Vagina (tissue), 2 donors: ENCODE measurements at regions not wholly inside any gene's neighbourhood (a gene's known extent, or its start where the extent isn't known, plus 50 kb on each side); places are given as distances from the start of the nearest gene placed in this dataset.

Experiments used
- DNase-seq, 2 donors: peaks; one replicate each; pipeline ENCODE4 v3.0.0-alpha.2; 2017; ENCODE audit errors: extremely low spot score in 2 of 2
- H3K27ac ChIP-seq: fragments of 200-600 bp; sonication (generic); one replicate; pipeline ENCODE4 v1.5.1; 2019
- H3K27me3 ChIP-seq: fragments of 200-600 bp; sonication (generic); one replicate; pipeline ENCODE4 v1.5.1; 2019
- H3K36me3 ChIP-seq, 2 donors: fragments of 200-600 bp; sonication (generic); one replicate each; pipeline ENCODE4 v1.5.1; 2017 to 2019
- H3K4me1 ChIP-seq: fragments of 200-600 bp; sonication (generic); one replicate; pipeline ENCODE4 v1.5.1; 2019
- H3K4me3 ChIP-seq, 2 donors: fragments of 200-600 bp; sonication (generic); 1 replicate in 1 of 2; 2 replicates in 1 of 2; pipeline ENCODE4 v1.5.1; 2016 to 2019
- H3K9me3 ChIP-seq: fragments of 200-600 bp; sonication (generic); one replicate; pipeline ENCODE4 v1.5.1; 2019
- POLR2A ChIP-seq, 2 donors: fragments of 450-650 bp; IDR thresholded peaks; one replicate each; pipeline ENCODE4 v1.6.1; 2017; ENCODE audit warnings: antibody characterized with exemption in 2 of 2, mild to moderate bottlenecking in 2 of 2, moderate library complexity in 2 of 2
- POLR2AphosphoS5 ChIP-seq, 2 donors: sonication (generic); formaldehyde crosslinking; IDR thresholded peaks; one replicate each; pipeline ENCODE4 v1.9.0; 2017; ENCODE audit warnings: antibody characterized with exemption in 2 of 2, mild to moderate bottlenecking in 2 of 2, low read depth in 1 of 2; ENCODE audit not compliant: insufficient read depth in 1 of 2
- intact Hi-C: fragments of 100-400 bp; cut with DNase I; formaldehyde crosslinking; loops from one replicate; pipeline ENCODE4 v1.15.1; 2023
- TF ChIP-seq, protein P1 (sequence below), 3 experiments: fragments of 450-650 bp in 2 of 3; fragments of 200-600 bp in 1 of 3; sonication (generic) in 1 of 3; IDR thresholded peaks; one replicate each; pipeline ENCODE4 v1.5.1; 2017 to 2019; ENCODE audit warnings: antibody characterized with exemption in 3 of 3, mild to moderate bottlenecking in 2 of 3, moderate library complexity in 2 of 3

DNA sequence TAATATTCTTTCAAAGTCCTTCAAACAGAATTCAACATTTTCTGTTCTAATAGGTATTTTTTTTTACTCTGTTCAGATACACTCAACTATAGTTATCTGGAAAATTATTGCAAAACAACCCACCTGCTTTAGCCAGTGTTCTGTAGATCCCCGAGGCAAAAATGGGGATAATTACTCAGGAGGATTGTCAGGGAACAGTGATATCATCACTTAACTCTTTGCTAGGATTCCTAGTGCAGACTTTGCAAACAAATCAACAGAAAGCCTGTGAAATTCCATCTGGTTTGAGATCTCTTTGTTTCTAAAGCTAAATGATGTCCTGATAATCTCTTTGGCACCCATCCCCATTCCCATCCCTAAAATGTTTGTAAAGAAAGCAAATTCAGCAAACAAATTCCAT lies 413.6 kb upstream of the MEIS1 start:
- Histone ChIP-seq H3K4me1 (no peaks in the 10 kb centered on the region), H3K27me3 (no peaks in the 10 kb centered on the region), H3K27ac (no peak overlapping the region), H3K9me3 (no peaks in the 10 kb centered on the region), H3K4me3 (no peak overlapping the region), H3K36me3 (no peaks in the 10 kb centered on the region)
- DNase-seq, result no peak
- TF ChIP-seq POLR2A (IDR thresholded peaks at IDR 0.05), result no peak
- TF ChIP-seq, protein P1, sequence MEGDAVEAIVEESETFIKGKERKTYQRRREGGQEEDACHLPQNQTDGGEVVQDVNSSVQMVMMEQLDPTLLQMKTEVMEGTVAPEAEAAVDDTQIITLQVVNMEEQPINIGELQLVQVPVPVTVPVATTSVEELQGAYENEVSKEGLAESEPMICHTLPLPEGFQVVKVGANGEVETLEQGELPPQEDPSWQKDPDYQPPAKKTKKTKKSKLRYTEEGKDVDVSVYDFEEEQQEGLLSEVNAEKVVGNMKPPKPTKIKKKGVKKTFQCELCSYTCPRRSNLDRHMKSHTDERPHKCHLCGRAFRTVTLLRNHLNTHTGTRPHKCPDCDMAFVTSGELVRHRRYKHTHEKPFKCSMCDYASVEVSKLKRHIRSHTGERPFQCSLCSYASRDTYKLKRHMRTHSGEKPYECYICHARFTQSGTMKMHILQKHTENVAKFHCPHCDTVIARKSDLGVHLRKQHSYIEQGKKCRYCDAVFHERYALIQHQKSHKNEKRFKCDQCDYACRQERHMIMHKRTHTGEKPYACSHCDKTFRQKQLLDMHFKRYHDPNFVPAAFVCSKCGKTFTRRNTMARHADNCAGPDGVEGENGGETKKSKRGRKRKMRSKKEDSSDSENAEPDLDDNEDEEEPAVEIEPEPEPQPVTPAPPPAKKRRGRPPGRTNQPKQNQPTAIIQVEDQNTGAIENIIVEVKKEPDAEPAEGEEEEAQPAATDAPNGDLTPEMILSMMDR (IDR thresholded peaks at IDR 0.05), result no peak
- intact Hi-C loops, result no loop called here

GRCh38 chr2:66017763-66018162 lies 417.2 kb upstream of the MEIS1 start:
- TF ChIP-seq POLR2AphosphoS5 (IDR thresholded peaks at IDR 0.05; ENCODE audit: insufficient read depth in 1 of 2, low read depth in 1 of 2) (no peak), POLR2A (IDR thresholded peaks at IDR 0.05) (no peak)
- TF ChIP-seq, protein P1 (IDR thresholded peaks at IDR 0.05), result no peak
- intact Hi-C loops, result no loop called here
- no peak for DNase-seq
- Histone ChIP-seq H3K36me3 (no peaks in the 10 kb centered on the region), H3K27ac (no peak overlapping the region), H3K9me3 (no peaks in the 10 kb centered on the region), H3K4me1 (no peaks in the 10 kb centered on the region), H3K4me3 (no peak overlapping the region), H3K27me3 (no peaks in the 10 kb centered on the region)

DNA sequence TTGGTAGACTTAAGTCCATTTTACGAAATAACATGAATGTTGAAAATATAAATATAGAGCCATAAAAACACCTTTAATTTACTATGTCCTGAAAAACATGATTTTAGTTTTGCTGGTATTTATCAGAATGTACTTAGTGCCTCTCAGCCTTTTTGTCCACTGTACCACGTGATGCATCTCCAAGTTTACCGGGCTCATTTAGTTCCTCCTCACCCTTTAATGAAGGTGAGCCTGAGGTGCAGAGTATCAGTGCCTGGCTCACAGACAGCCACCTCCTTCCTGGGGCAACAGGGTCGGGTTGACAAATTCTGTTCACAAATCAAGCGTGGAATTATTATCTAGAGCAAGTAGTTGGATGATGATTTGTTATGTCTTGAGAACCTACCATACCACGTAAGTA lies 420.5 kb upstream of the MEIS1 start:
- H3K36me3 ChIP-seq, result no peaks in the 10 kb centered on the region
- H3K27ac ChIP-seq, result no peak overlapping the region
- no peak overlapping the region for H3K4me3 ChIP-seq
- H3K4me1 ChIP-seq, result no peaks in the 10 kb centered on the region
- no peaks in the 10 kb centered on the region for H3K27me3 ChIP-seq
- DNase-seq, result no peak
- intact Hi-C loops, result no loop called here
- no peaks in the 10 kb centered on the region for H3K9me3 ChIP-seq
- TF ChIP-seq POLR2AphosphoS5 (IDR thresholded peaks at IDR 0.05; ENCODE audit: insufficient read depth in 1 of 2, low read depth in 1 of 2) (no peak), POLR2A (IDR thresholded peaks at IDR 0.05) (no peak)
- TF ChIP-seq, protein P1 (IDR thresholded peaks at IDR 0.05), result no peak

GRCh38 chr2:66013456-66013855 lies 421.5 kb upstream of the MEIS1 start:
- Histone ChIP-seq H3K36me3 (no peaks in the 10 kb centered on the region), H3K4me1 (no peaks in the 10 kb centered on the region), H3K4me3 (no peak overlapping the region), H3K27me3 (no peaks in the 10 kb centered on the region), H3K9me3 (no peaks in the 10 kb centered on the region), H3K27ac (no peak overlapping the region)
- TF ChIP-seq, protein P1 (IDR thresholded peaks at IDR 0.05), result no peak
- no peak for TF ChIP-seq POLR2A (IDR thresholded peaks at IDR 0.05)
- TF ChIP-seq POLR2AphosphoS5 (IDR thresholded peaks at IDR 0.05; ENCODE audit: insufficient read depth in 1 of 2, low read depth in 1 of 2), result no peak
- DNase-seq, result no peak
- intact Hi-C loops, result no loop called here

GRCh38 chr2:66003931-66004330 lies 431.0 kb upstream of the MEIS1 start:
- H3K4me3 ChIP-seq, result no peak overlapping the region
- no peaks in the 10 kb centered on the region for H3K4me1 ChIP-seq
- H3K9me3 ChIP-seq, result no peaks in the 10 kb centered on the region
- H3K27ac ChIP-seq, result no peak overlapping the region
- intact Hi-C loops, result no loop called here
- TF ChIP-seq POLR2AphosphoS5 (IDR thresholded peaks at IDR 0.05; ENCODE audit: insufficient read depth in 1 of 2, low read depth in 1 of 2) (no peak), POLR2A (IDR thresholded peaks at IDR 0.05) (no peak)
- TF ChIP-seq, protein P1 (IDR thresholded peaks at IDR 0.05), result no peak
- DNase-seq, result no peak
- H3K27me3 ChIP-seq, result no peaks in the 10 kb centered on the region
- no peaks in the 10 kb centered on the region for H3K36me3 ChIP-seq
